ENCODE measurements at regions not wholly inside any gene's neighbourhood (a gene's known extent, or its start where the extent isn't known, plus 50 kb on each side); places are given as distances from the start of the nearest gene placed in this dataset.
"Not testable (repeated sequence)": the region's sequence is repeated elsewhere in the genome, so short reads cannot be mapped to it uniquely, and the experiment has no call there.

DNA sequence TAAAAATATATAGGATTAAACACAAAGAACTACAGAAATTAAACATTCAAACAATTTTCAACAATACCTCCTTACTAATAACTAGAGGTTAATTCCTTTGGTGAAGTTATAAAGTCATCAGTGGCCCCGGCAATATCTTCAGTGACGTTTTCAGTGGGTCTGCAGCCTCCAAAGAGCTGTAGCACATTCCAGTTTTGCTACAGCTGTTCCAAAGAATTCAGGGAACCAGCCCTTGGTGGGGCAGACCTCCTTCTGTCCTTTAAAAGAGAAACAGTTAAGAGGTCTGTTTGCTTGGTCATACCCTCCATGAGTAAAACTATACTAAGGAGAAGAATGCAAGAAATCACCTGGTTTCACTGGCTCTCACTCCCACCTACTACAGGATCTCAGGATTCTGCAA is 99.2 kb upstream of the ZDHHC17 start:
- no peak for DNase-seq (ENCODE audit: low spot score)

- DNase-seq (ENCODE audit: low spot score), result no peak
Observed at GRCh38 chr12:76666290-76666835, 97.6 kb upstream of the ZDHHC17 start.

DNA sequence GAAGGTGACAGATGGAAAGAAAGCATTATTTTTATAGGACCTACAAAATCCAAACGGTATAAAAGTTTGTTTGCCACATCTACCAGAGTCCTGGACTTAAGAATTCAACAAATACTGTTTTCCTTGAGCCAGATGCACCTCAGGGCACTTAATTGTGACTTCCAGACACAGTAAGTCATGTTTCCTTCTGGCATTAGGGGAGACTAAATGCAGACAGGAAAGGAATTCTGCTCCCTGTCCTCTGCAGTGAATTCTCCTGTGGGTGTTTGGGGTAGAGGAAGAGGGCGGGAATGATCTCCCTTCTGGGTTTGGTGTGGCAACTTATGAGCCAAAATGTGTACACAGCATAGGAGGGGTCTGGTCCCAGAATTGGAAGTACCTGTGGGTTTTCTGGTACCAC is 93.9 kb upstream of the ZDHHC17 start:
- no peak for DNase-seq (ENCODE audit: low spot score)

DNA sequence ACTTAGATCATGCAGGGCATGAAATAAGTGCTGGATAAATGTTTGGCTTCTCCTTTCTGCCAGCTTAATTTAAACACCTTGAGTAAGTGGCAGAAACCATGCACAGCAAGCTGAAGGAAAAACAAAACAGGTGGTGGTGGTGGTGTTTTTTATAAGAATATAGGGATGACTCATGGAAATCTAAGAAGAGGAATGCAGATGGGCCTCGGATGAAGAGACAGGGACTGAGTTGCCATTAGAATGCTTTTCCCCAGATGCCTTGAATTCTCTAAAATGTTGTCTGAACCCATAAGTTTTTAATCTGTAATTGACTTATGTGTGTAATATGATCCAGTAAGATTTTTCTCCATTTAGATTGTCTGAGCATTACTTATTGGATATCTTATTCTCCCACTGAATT is 93.1 kb upstream of the ZDHHC17 start:
- no peak for DNase-seq (ENCODE audit: low spot score)

DNA sequence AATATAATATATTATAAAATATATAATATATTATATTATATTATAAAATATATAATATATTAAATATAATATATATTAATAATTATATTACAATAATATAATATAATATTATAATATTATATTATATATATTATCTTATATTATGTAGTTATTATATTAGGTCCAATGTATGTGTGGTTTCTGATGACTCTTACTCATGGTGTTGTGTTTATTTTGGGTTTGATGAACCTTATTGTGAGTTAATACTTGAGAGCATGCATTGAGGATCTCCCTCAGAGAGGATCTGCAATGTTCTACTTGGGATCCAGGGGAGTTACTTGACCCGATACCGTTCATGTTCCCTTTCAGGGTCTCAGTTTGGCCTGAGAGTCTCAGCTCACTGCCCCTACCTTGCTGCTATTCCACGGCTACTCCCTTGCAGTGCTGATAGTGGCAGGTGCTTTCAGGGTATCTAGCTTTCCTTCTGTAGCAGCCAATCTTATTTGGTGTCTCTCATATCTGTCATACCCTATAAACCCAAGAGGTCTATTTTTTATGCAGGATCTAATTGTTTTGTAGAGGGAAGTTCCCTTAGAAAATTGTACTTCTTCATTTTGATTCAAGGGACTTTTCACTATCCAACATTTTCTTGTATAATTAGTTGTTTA is 89.1 kb upstream of the ZDHHC17 start:
- no peak for DNase-seq (ENCODE audit: low spot score)

GRCh38 chr12:76676261-76676660 is 87.7 kb upstream of the ZDHHC17 start:
- not testable (repeated sequence) for DNase-seq (ENCODE audit: low spot score)

DNA sequence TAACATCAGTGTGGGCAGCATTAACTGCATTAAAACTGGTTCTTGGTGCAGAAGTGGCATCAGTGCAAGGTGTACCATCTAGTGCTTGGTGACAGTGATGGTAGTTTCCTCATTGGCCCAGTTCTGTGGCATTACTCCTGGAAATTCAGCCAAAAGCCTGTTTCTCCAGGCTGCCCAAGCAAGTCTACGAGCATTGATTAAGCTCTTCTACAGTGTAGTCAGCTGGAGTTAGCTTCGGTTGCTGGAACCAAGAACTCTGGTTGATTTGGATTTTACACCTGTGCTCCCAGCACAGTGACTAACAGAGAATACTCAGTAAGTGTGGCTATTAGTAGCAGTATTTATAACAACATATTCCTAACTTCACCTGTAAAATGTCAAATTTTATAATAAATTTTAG is 84.9 kb upstream of the ZDHHC17 start:
- DNase-seq (ENCODE audit: low spot score), result no peak

GRCh38 chr12:76679778-76680177 is 84.1 kb upstream of the ZDHHC17 start:
- DNase-seq (ENCODE audit: low spot score), result no peak

GRCh38 chr12:76680940-76681339 is 83.0 kb upstream of the ZDHHC17 start:
- no peak for DNase-seq (ENCODE audit: low spot score)

DNA sequence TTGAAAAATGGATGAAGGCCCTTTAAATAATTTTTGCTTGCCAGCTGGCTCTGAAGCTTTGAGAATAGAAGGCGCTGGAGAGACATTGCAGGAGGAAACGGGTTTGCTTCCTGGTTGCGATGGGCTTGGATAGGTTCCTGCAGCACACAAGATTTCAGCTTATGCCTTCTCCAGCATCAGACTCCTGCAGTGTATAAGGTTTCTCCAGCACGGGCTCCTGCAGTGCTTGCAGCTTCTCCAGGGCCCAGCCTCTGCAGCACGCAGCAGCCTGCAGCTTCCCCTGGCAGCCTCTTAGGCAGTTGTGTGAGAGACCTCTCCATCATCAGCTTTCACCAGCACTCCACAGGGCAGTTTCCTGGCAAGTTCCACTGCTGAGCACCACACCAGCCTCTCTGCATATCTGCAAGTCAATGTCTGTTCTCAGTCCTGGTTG is 78.7 kb upstream of the ZDHHC17 start:
- no peak for DNase-seq (ENCODE audit: low spot score)

- DNase-seq (ENCODE audit: low spot score), result no peak
Observed at GRCh38 chr12:76687981-76688380, 75.9 kb upstream of the ZDHHC17 start.

DNA sequence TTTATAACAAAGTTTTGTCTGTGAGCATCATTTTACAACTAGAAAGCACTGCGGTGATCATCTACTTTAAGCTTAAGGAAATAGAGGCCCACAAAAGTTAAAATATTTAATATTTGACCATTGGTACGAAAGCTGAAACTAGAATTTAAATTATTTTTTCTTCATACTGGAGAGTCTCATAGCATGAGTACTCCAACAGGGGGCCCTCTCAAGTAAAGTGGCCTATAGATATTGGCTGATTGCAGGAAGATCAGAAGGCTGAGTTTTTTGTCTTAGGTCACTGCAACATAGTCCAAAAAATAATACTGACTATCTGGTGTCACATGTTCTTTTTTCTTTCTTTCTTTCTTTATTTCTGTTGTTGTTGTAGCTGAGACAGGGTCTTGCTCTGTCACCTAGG is 75.3 kb upstream of the ZDHHC17 start:
- DNase-seq (ENCODE audit: low spot score), result no peak

GRCh38 chr12:76690921-76691700 is 72.8 kb upstream of the ZDHHC17 start:
- DNase-seq (ENCODE audit: low spot score), result no peak

DNA sequence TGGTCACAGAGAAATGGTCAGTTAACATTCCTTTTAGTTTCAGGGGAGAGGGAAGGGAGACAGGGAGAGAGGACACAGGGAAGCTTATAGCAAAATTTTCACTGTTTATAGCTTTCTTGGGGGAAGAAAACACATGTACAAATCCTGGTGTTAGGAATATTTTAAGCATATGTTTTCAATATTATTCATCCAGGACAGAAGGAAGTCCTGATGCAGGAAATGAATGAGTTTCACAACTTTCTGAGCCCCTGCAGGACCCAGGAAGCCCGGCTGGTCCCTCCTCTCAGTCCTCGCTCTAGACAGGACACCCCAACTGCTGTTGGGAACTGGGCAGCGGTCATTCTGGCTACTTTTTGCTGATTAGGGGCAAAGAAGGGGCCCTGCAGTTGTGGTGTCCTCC is 71.1 kb upstream of the ZDHHC17 start:
- no peak for DNase-seq (ENCODE audit: low spot score)

- no peak for DNase-seq (ENCODE audit: low spot score)
Observed at GRCh38 chr12:76694369-76694768, 69.5 kb upstream of the ZDHHC17 start.

DNA sequence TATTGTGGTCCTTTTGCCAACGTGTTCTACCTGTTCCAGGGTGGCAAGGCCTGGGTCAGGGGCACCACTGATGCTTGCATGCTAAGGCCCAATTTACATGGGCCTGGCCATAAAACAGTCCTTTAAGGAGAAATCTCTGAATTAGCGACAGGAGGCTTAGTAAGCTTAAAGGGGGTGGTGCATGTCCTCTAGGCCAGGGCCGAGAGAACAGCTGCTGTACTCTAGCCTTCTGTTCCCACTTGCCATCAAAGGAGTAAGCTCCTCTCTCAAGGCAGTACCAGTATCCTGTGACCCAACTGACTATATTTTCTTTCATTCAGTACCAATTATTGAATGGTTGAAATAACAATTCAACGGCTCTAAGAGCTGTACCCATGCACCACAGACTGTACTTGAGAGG is 67.7 kb upstream of the ZDHHC17 start:
- DNase-seq (ENCODE audit: low spot score), result no peak

- peak; percentile 83 for DNase-seq (ENCODE audit: low spot score)
Observed at GRCh38 chr12:76697849-76698248, 66.1 kb upstream of the ZDHHC17 start.

- no peak for DNase-seq (ENCODE audit: low spot score)
Observed at GRCh38 chr12:76698316-76698715, 65.6 kb upstream of the ZDHHC17 start.

GRCh38 chr12:76698966-76699365 is 64.9 kb upstream of the ZDHHC17 start:
- DNase-seq (ENCODE audit: low spot score), result no peak

DNA sequence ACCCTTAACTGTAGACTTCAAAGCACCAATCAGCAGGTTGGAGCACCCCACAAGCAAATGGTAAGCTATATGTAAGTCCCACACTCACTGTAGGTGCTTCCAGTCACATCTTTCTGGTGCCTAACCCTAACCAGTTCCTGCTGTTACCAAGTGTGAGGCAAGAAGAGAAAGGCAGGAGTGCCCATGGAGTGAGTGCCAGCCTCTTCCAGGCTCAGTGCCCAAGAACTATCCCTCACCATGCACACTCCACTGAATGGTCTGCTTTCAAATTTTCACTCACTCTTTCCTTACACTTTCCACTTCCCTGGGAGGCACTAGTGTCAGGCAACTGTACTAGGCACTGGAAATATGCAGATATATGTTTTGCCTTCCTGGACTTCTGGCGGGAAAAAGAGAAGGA is 62.2 kb upstream of the ZDHHC17 start:
- DNase-seq (ENCODE audit: low spot score), result no peak

GRCh38 chr12:76702946-76703345 is 61.0 kb upstream of the ZDHHC17 start:
- no peak for DNase-seq (ENCODE audit: low spot score)

DNA sequence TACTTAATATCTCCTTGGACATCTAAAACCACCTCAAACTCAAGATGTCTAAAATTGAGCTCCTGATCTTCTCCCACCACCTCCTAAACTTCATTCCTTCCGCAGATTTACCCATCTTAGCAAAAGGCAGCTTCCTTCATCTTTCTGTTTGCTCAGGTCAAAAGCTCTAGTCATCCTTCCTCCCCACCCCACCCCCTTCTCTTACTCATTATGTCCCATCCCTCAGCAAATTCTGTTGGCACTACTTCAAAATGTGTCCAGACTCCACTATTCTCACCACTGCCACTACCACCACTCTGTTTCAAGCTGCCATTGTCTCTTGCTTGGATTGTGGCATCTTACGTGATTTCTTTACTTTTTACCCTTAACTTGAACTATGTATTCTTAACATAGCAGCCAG is 59.2 kb upstream of the ZDHHC17 start:
- DNase-seq (ENCODE audit: low spot score), result no peak

DNA sequence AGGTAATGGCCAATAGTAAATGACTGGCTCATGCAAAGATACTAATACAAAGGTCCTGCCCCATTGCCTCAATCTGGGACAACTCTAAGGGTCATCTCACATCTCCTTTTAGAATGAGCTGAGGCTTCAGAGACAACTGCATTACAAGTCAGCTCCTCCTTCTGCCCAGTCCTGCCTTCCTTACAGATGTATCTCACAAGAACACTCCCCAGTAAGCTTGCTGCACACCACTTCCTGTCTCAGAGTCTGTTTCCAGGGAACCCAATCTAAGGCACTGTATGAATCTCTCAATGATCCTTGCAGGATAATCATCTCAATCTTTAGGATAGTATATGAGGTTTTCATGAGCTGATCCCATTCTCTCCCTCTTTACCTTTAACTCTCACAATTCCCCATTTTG is 57.8 kb upstream of the ZDHHC17 start:
- no peak for DNase-seq (ENCODE audit: low spot score)

GRCh38 chr12:76706761-76707160 is 57.2 kb upstream of the ZDHHC17 start:
- DNase-seq (ENCODE audit: low spot score), result no peak

Measured in kidney capillary endothelial cell (primary cell).